ENCODE measurements at regions not wholly inside any gene's neighbourhood (a gene's known extent, or its start where the extent isn't known, plus 50 kb on each side); places are given as distances from the start of the nearest gene placed in this dataset.

DNA sequence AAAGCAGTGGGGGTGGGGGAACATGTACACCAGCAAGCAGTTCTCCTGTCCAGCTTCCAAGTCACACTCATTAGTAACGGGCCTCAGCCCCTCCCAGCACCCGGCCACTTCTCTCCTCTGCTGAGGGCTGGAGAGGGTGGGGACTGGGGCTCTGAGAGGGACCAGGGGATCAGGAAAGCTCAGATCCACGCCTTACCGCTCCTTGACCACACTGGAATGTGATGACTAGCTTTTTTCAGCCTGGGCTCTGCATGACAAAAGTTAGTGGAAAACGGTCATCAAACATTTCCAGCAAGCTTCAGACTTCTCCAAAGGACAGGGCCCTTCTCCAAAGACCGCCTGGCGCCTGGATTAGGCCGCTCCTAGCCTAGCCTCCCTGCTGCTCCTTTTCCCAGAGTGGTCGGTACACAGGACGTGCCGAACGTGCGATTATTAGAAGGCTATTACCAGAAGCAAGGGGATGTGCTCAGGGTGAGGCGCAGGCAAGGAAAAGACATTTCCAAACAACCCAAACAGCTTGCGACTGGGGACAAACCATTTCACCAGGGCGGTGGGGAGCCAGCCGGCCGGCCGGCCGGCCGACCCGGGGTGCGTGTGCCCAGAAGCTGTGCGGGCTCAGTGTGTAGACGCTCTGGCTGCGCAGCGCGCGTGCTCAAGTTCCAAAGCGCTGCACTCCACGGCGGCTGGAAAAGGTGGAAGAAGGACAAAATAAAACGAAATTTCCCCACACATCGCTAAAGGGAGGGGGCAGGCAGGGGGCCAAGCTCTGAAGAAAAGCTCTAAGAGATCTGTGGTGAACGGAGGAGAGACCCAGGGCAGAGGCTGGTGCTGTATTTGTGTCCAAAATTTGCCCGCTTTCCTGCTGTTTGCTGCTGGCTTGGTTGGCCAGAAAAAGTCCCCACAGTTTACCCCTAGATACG lies 51.0 kb upstream of the SSR3 start (continued):
- no peak for TF ChIP-seq RAD21 (IDR thresholded peaks at IDR 0.05; ENCODE audit: low read length)
- no peak for TF ChIP-seq FOXJ3 (CRISPR knock-in tag; IDR thresholded peaks at IDR 0.05)
- TF ChIP-seq TCF12 (IDR thresholded peaks at IDR 0.05) = no peak
- TF ChIP-seq SMC3 (IDR thresholded peaks at IDR 0.05; ENCODE audit: low read depth, low read length) = no peak
- no peak for TF ChIP-seq PBX3 (IDR thresholded peaks at IDR 0.05)
- TF ChIP-seq IRF3 (IDR thresholded peaks at IDR 0.05; ENCODE audit: low read depth, low read length) = no peak
- no peak for TF ChIP-seq MEF2A (IDR thresholded peaks at IDR 0.05; ENCODE audit: borderline replicate concordance, low read depth)
- TF ChIP-seq JUND (IDR thresholded peaks at IDR 0.05) = no peak
- no peak for TF ChIP-seq SIN3A (IDR thresholded peaks at IDR 0.05; ENCODE audit: borderline replicate concordance, low read depth, low read length)
- no peak for TF ChIP-seq RFX5 (IDR thresholded peaks at IDR 0.05; ENCODE audit: low read length)
- no peak for TF ChIP-seq USF2 (IDR thresholded peaks at IDR 0.05; ENCODE audit: borderline replicate concordance, low read depth, low read length)

GRCh38 chr3:156604642-156605144 lies 49.8 kb upstream of the SSR3 start:
- Histone ChIP-seq H3K9me3 (no peaks in the 10 kb centered on the region), H3K79me2 (ENCODE audit: insufficient read depth) (no peaks in the 10 kb centered on the region), H4K20me1 (ENCODE audit: insufficient read depth) (no peaks in the 10 kb centered on the region), H3K4me3 (ENCODE audit: low read depth in 2 of 2, low read length in 1 of 2) (no peak overlapping the region), H3K9me2 (no peaks in the 10 kb centered on the region), H3K4me2 (no peak overlapping the region), H3K27me3 (ENCODE audit: insufficient read depth) (no peaks in the 10 kb centered on the region), H2AFZ (ENCODE audit: low read depth) (no peak overlapping the region), H3K27ac (ENCODE audit: low read depth in 2 of 2, low read length in 1 of 2) (no peak overlapping the region), H3K9ac (no peak overlapping the region), H3F3A (replicated peaks; ENCODE audit: insufficient read depth) (no peaks in the 10 kb centered on the region), H3K36me3 (replicated peaks in 1 of 2; ENCODE audit: control insufficient read depth in 1 of 2, insufficient read depth in 2 of 2, low read length in 1 of 2) (no peaks in the 10 kb centered on the region), H3K4me1 (ENCODE audit: control insufficient read depth in 1 of 2, insufficient read depth in 2 of 2, low read depth in 1 of 2, low read length in 1 of 2) (peaks cover 4 to 15% of the 10 kb centered on the region in 2 experiments; a peak in 2 of 4 replicates)
- no peak for DNase-seq
- WGBS (ENCODE audit: low lambda C conversion rate) = 94% methylated on average over 2 of the region's 2 CpGs
- ChIA-PET CTCF (no interaction called here), POLR2A (no interaction called here)
- TF ChIP-seq, protein P1, sequence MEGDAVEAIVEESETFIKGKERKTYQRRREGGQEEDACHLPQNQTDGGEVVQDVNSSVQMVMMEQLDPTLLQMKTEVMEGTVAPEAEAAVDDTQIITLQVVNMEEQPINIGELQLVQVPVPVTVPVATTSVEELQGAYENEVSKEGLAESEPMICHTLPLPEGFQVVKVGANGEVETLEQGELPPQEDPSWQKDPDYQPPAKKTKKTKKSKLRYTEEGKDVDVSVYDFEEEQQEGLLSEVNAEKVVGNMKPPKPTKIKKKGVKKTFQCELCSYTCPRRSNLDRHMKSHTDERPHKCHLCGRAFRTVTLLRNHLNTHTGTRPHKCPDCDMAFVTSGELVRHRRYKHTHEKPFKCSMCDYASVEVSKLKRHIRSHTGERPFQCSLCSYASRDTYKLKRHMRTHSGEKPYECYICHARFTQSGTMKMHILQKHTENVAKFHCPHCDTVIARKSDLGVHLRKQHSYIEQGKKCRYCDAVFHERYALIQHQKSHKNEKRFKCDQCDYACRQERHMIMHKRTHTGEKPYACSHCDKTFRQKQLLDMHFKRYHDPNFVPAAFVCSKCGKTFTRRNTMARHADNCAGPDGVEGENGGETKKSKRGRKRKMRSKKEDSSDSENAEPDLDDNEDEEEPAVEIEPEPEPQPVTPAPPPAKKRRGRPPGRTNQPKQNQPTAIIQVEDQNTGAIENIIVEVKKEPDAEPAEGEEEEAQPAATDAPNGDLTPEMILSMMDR (IDR thresholded peaks at IDR 0.05) = no peak
- TF ChIP-seq JUND (IDR thresholded peaks at IDR 0.05) (no peak), ELF1 (IDR thresholded peaks at IDR 0.05) (no peak), MXI1 (IDR thresholded peaks at IDR 0.05; ENCODE audit: low read depth, low read length) (no peak), FOXM1 (IDR thresholded peaks at IDR 0.05; ENCODE audit: low read depth) (no peak), RCOR1 (IDR thresholded peaks at IDR 0.05; ENCODE audit: low read length) (no peak), NRF1 (IDR thresholded peaks at IDR 0.05; ENCODE audit: low read depth, low read length) (no peak), PBX3 (IDR thresholded peaks at IDR 0.05) (no peak), MAX (IDR thresholded peaks at IDR 0.05; ENCODE audit: low read depth) (no peak)

Data from SK-N-SH (cell line).